ENCODE measurements at regions not wholly inside any gene's neighbourhood (a gene's known extent, or its start where the extent isn't known, plus 50 kb on each side); places are given as distances from the start of the nearest gene placed in this dataset.

- TF ChIP-seq EZH2 (IDR thresholded peaks at IDR 0.05; ENCODE audit: low read length) = no peak
- no peak for TF ChIP-seq CTCF (optimal IDR thresholded peaks at IDR 0.05 in 1 of 3, IDR thresholded peaks at IDR 0.05 in 1 of 3, conservative IDR thresholded peaks at IDR 0.05 in 1 of 3; ENCODE audit: extremely low read depth in 1 of 3, insufficient read depth in 2 of 3, low read length in 3 of 3)
- Histone ChIP-seq H2AFZ (ENCODE audit: control insufficient read depth, low read length) (no peak overlapping the region), H3K9me1 (ENCODE audit: control insufficient read depth, extremely low read depth, insufficient read depth, low read length) (no peaks in the 10 kb centered on the region), H3K4me3 (ENCODE audit: control insufficient read depth in 2 of 3, extremely low read depth in 1 of 3, insufficient read depth in 2 of 3, low read depth in 1 of 3, low read length in 3 of 3) (no peak overlapping the region), H3K4me2 (ENCODE audit: control insufficient read depth, extremely low read depth, insufficient read depth, low read depth, low read length) (no peak overlapping the region), H3K79me2 (ENCODE audit: control insufficient read depth, insufficient read depth, low read length) (no peaks in the 10 kb centered on the region), H3K9ac (ENCODE audit: control insufficient read depth, extremely low read depth, insufficient read depth, low read length) (no peak overlapping the region), H3K9me3 (ENCODE audit: control insufficient read depth, low read depth, low read length) (no peaks in the 10 kb centered on the region), H3K36me3 (ENCODE audit: control insufficient read depth in 2 of 2, extremely low read depth in 1 of 2, insufficient read depth in 2 of 2, low read length in 2 of 2) (no peaks in the 10 kb centered on the region), H4K20me1 (ENCODE audit: control insufficient read depth, extremely low read depth, insufficient read depth, low read length) (no peaks in the 10 kb centered on the region), H3K27ac (ENCODE audit: control insufficient read depth, insufficient read depth, low read length) (no peak overlapping the region), H3K4me1 (ENCODE audit: control insufficient read depth, extremely low read depth, insufficient read depth, low read length) (no peaks in the 10 kb centered on the region), H3K27me3 (ENCODE audit: control insufficient read depth, extremely low read depth, insufficient read depth, low read length) (no peaks in the 10 kb centered on the region)
- no peak for FAIRE-seq
- dilution Hi-C loops (cut with MboI; ENCODE audit: extremely low pct_ligation_motif_present, low sequenced_read_pairs) = no loop called here
- DNase-seq (ENCODE audit: low read depth, low spot score) = no peak
These were observed 1417.0 kb upstream of the CDH8 start for GRCh38 chr16:63453261-63453660.

GRCh38 chr16:63447121-63447520 lies 1410.9 kb upstream of the CDH8 start:
- no peak overlapping the region for H3K27ac ChIP-seq (ENCODE audit: control insufficient read depth, insufficient read depth, low read length)
- no peak overlapping the region for H3K4me2 ChIP-seq (ENCODE audit: control insufficient read depth, extremely low read depth, insufficient read depth, low read depth, low read length)
- no peak overlapping the region for H3K9ac ChIP-seq (ENCODE audit: control insufficient read depth, extremely low read depth, insufficient read depth, low read length)
- FAIRE-seq (no peak), DNase-seq (ENCODE audit: low read depth, low spot score) (no peak)
- H3K9me1 ChIP-seq (ENCODE audit: control insufficient read depth, extremely low read depth, insufficient read depth, low read length) = no peaks in the 10 kb centered on the region
- H3K4me3 ChIP-seq (ENCODE audit: control insufficient read depth in 2 of 3, extremely low read depth in 1 of 3, insufficient read depth in 2 of 3, low read depth in 1 of 3, low read length in 3 of 3) = no peak overlapping the region
- no peak for TF ChIP-seq CTCF (optimal IDR thresholded peaks at IDR 0.05 in 1 of 3, IDR thresholded peaks at IDR 0.05 in 1 of 3, conservative IDR thresholded peaks at IDR 0.05 in 1 of 3; ENCODE audit: extremely low read depth in 1 of 3, insufficient read depth in 2 of 3, low read length in 3 of 3)
- TF ChIP-seq EZH2 (IDR thresholded peaks at IDR 0.05; ENCODE audit: low read length) = no peak
- dilution Hi-C loops (cut with MboI; ENCODE audit: extremely low pct_ligation_motif_present, low sequenced_read_pairs) = no loop called here
- no peaks in the 10 kb centered on the region for H3K79me2 ChIP-seq (ENCODE audit: control insufficient read depth, insufficient read depth, low read length)
- H3K36me3 ChIP-seq (ENCODE audit: control insufficient read depth in 2 of 2, extremely low read depth in 1 of 2, insufficient read depth in 2 of 2, low read length in 2 of 2) = no peaks in the 10 kb centered on the region
- H3K9me3 ChIP-seq (ENCODE audit: control insufficient read depth, low read depth, low read length) = no peaks in the 10 kb centered on the region
- H3K4me1 ChIP-seq (ENCODE audit: control insufficient read depth, extremely low read depth, insufficient read depth, low read length) = no peaks in the 10 kb centered on the region
- H4K20me1 ChIP-seq (ENCODE audit: control insufficient read depth, extremely low read depth, insufficient read depth, low read length) = no peaks in the 10 kb centered on the region
- no peak overlapping the region for H2AFZ ChIP-seq (ENCODE audit: control insufficient read depth, low read length)
- no peaks in the 10 kb centered on the region for H3K27me3 ChIP-seq (ENCODE audit: control insufficient read depth, extremely low read depth, insufficient read depth, low read length)

Data from keratinocyte (primary cell).